Activated CD8-positive, alpha-beta T cell treated with anti-CD3 and anti-CD28 coated beads for 36 hours (primary cell): ENCODE measurements at regions not wholly inside any gene's neighbourhood (a gene's known extent, or its start where the extent isn't known, plus 50 kb on each side); places are given as distances from the start of the nearest gene placed in this dataset.

Source experiments
- ATAC-seq: fragments of 200-7000 bp; cut with Tn5 transposase; one replicate; pipeline ENCODE4 v1.10.0; 2021; ENCODE audit warnings: mild to moderate bottlenecking, moderate library complexity
- CTCF ChIA-PET: fragments of 350-600 bp; sonication (Branson Sonifier 250); formaldehyde crosslinking; loops from one replicate; lab custom pipeline; 2021; ENCODE audit warnings: antibody characterized with exemption; lab: Charles Lee
- POLR2A ChIA-PET: fragments of 350-600 bp; sonication (Branson Sonifier 250); formaldehyde crosslinking; loops from one replicate; lab custom pipeline; 2021; ENCODE audit warnings: antibody characterized with exemption; lab: Charles Lee
- DNase-seq: peaks from one replicate; pipeline ENCODE4 v3.0.0-alpha.2; 2020
- H3K27ac Mint-ChIP-seq: one replicate; pipeline ENCODE4 v1.8.0; 2021; ENCODE audit warnings: mild to moderate bottlenecking, mixed read lengths
- H3K27me3 Mint-ChIP-seq: one replicate; pipeline ENCODE4 v1.8.0; 2021; ENCODE audit warnings: mixed read lengths
- H3K36me3 Mint-ChIP-seq: one replicate; pipeline ENCODE4 v1.8.0; 2021; ENCODE audit warnings: low read depth, mixed read lengths
- H3K4me1 Mint-ChIP-seq: one replicate; pipeline ENCODE4 v1.8.0; 2021; ENCODE audit warnings: low read depth, mixed read lengths
- H3K4me3 Mint-ChIP-seq: one replicate; pipeline ENCODE4 v1.8.0; 2021; ENCODE audit warnings: mild to moderate bottlenecking, moderate library complexity, mixed read lengths
- H3K9me3 Mint-ChIP-seq: one replicate; pipeline ENCODE4 v1.8.0; 2021; ENCODE audit warnings: mixed read lengths
- CTCF ChIP-seq: fragments of 200-600 bp; IDR thresholded peaks from one replicate; pipeline ENCODE4 v1.8.0; 2022; ENCODE audit warnings: antibody characterized with exemption, mild to moderate bottlenecking
- intact Hi-C: fragments of 100-400 bp; cut with micrococcal nuclease; formaldehyde crosslinking; loops from one replicate; pipeline ENCODE4 v1.10.0; 2022

- ATAC-seq = no peak
Observed at GRCh38 chr5:39624890-39625289, 200.1 kb upstream of the DAB2 start.

GRCh38 chr5:39624268-39624886 is 199.6 kb upstream of the DAB2 start:
- POLR2A ChIA-PET = no interaction called here
- no peaks in the 10 kb centered on the region for H3K9me3 Mint-ChIP-seq
- no peak overlapping the region for H3K27ac Mint-ChIP-seq
- DNase-seq = no peak
- no peaks in the 10 kb centered on the region for H3K36me3 Mint-ChIP-seq
- no peak for TF ChIP-seq CTCF
- ATAC-seq = no peak
- CTCF ChIA-PET = no interaction called here
- H3K4me3 Mint-ChIP-seq = no peak overlapping the region
- intact Hi-C loops = no loop called here
- peaks cover 14% of the 10 kb centered on the region for H3K27me3 Mint-ChIP-seq
- no peaks in the 10 kb centered on the region for H3K4me1 Mint-ChIP-seq

More at GRCh38 chr5:39624890-39625289, 200.1 kb upstream of the DAB2 start:
- Mint-ChIP-seq H3K27ac (no peak overlapping the region), H3K36me3 (no peaks in the 10 kb centered on the region), H3K4me3 (no peak overlapping the region), H3K27me3 (peaks cover 17% of the 10 kb centered on the region), H3K4me1 (no peaks in the 10 kb centered on the region), H3K9me3 (no peaks in the 10 kb centered on the region)
- intact Hi-C loops = no loop called here
- no peak for DNase-seq
- no peak for TF ChIP-seq CTCF
- ChIA-PET CTCF (no interaction called here), POLR2A (no interaction called here)

- H3K4me1 Mint-ChIP-seq = no peaks in the 10 kb centered on the region
- no peak for TF ChIP-seq CTCF
- DNase-seq (no peak), ATAC-seq (no peak)
- no peak overlapping the region for H3K27ac Mint-ChIP-seq
- ChIA-PET POLR2A (no interaction called here), CTCF (no interaction called here)
- no peaks in the 10 kb centered on the region for H3K36me3 Mint-ChIP-seq
- no peaks in the 10 kb centered on the region for H3K9me3 Mint-ChIP-seq
- intact Hi-C loops = no loop called here
- peaks cover 11% of the 10 kb centered on the region for H3K27me3 Mint-ChIP-seq
- no peak overlapping the region for H3K4me3 Mint-ChIP-seq
Observed at GRCh38 chr5:39623291-39623865, 198.6 kb upstream of the DAB2 start.

GRCh38 chr5:39622281-39622680 is 197.5 kb upstream of the DAB2 start:
- ChIA-PET CTCF (no interaction called here), POLR2A (no interaction called here)
- no peaks in the 10 kb centered on the region for H3K9me3 Mint-ChIP-seq
- peaks cover 6% of the 10 kb centered on the region for H3K27me3 Mint-ChIP-seq
- no peak overlapping the region for H3K4me3 Mint-ChIP-seq
- no peak overlapping the region for H3K27ac Mint-ChIP-seq
- H3K36me3 Mint-ChIP-seq = no peaks in the 10 kb centered on the region
- no peak for ATAC-seq
- H3K4me1 Mint-ChIP-seq = no peaks in the 10 kb centered on the region
- intact Hi-C loops = no loop called here
- DNase-seq = no peak
- TF ChIP-seq CTCF = no peak

- DNase-seq (no peak), ATAC-seq (no peak)
- CTCF ChIA-PET = interaction anchor here (1.0 kb wide), 1 partner anchor 20 kb away, joined by 4 read pairs; no protein-coding TSS in a partner anchor
- intact Hi-C loops = no loop called here
- Mint-ChIP-seq H3K36me3 (no peaks in the 10 kb centered on the region), H3K27ac (no peak overlapping the region), H3K4me1 (no peaks in the 10 kb centered on the region), H3K4me3 (no peak overlapping the region), H3K9me3 (no peaks in the 10 kb centered on the region), H3K27me3 (peaks cover under 1% of the 10 kb centered on the region)
- POLR2A ChIA-PET = no interaction called here
- TF ChIP-seq CTCF = no peak
Observed at GRCh38 chr5:39619168-39619818, 194.5 kb upstream of the DAB2 start.
